LHCN-M2 (cell line): ENCODE measurements at regions not wholly inside any gene's neighbourhood (a gene's known extent, or its start where the extent isn't known, plus 50 kb on each side); places are given as distances from the start of the nearest gene placed in this dataset.

Experiments
- DNase-seq: peaks from one replicate; pipeline ENCODE4 v3.0.0-alpha.2; 2012; ENCODE audit warnings: low read depth

GRCh38 chr20:22734946-22735647 lies 150.7 kb upstream of the FOXA2 start:
- DNase-seq = peak; percentile 12

GRCh38 chr20:22740829-22741228 lies 156.5 kb upstream of the FOXA2 start:
- DNase-seq = no peak

- no peak for DNase-seq
Measured at GRCh38 chr20:22744341-22745193, 160.2 kb upstream of the FOXA2 start.

GRCh38 chr20:22745194-22745500 lies 160.8 kb upstream of the FOXA2 start:
- no peak for DNase-seq

- DNase-seq = no peak
Measured at GRCh38 chr20:22746957-22747356, 162.6 kb upstream of the FOXA2 start.

GRCh38 chr20:22752324-22752723 lies 168.0 kb upstream of the FOXA2 start:
- DNase-seq = no peak

GRCh38 chr20:22757424-22758183 lies 173.2 kb upstream of the FOXA2 start:
- DNase-seq = peak; percentile 52

GRCh38 chr20:22758815-22759214 lies 174.4 kb upstream of the FOXA2 start:
- no peak for DNase-seq

- DNase-seq = no peak
Measured at GRCh38 chr20:22762576-22763256, 178.3 kb upstream of the FOXA2 start.

- peak; percentile 57 for DNase-seq
Measured at GRCh38 chr20:22763257-22763906, 179.0 kb upstream of the FOXA2 start.

- peak; percentile 48 for DNase-seq
Measured at GRCh38 chr20:22768266-22769178, 184.2 kb upstream of the FOXA2 start.

GRCh38 chr20:22770241-22770800 lies 185.9 kb upstream of the FOXA2 start:
- DNase-seq = no peak

- peak; percentile 46 for DNase-seq
Measured at GRCh38 chr20:22771706-22772105, 187.3 kb upstream of the FOXA2 start.

- no peak for DNase-seq
Measured at GRCh38 chr20:22773344-22773743, 189.0 kb upstream of the FOXA2 start.

GRCh38 chr20:22775256-22775655 lies 190.9 kb upstream of the FOXA2 start:
- peak; percentile 66 for DNase-seq

GRCh38 chr20:22775671-22776139 lies 191.3 kb upstream of the FOXA2 start:
- peak; percentile 93 for DNase-seq

GRCh38 chr20:22776369-22776768 lies 192.0 kb upstream of the FOXA2 start:
- DNase-seq = peak; percentile 60

- no peak for DNase-seq
Measured at GRCh38 chr20:22779878-22780277, 195.5 kb upstream of the FOXA2 start.

GRCh38 chr20:22781869-22782268 lies 197.5 kb upstream of the FOXA2 start:
- DNase-seq = no peak

GRCh38 chr20:22789676-22790075 lies 205.3 kb upstream of the FOXA2 start:
- no peak for DNase-seq
